Islet precursor cell (in vitro differentiated cells): ENCODE measurements at regions not wholly inside any gene's neighbourhood (a gene's known extent, or its start where the extent isn't known, plus 50 kb on each side); places are given as distances from the start of the nearest gene placed in this dataset.
A peak's percentile ranks its signal among the peaks of the same experiment; 100 is the strongest.

Experiments
- DNase-seq: peaks from one replicate; pipeline ENCODE4 v3.0.0-alpha.2; 2018

DNA sequence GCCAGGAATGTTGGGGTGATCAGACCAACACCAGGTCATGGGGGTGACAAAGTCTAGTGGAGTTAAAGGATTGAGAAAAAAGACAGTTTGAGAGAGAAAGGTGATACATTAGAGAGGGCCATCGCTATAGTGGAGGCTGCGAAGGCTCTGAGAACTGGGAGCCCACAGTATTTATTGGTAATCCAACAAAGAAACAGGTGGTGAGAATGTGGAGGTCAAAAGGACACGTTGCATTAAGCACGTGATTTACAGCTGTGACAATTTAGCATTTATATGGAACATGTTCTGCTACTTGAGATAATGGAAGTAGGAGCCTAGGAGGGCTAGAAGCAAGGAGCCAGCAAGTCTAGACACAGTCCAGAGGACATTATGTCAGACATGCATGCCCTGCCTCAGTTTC, 2086.5 kb upstream of the C9orf72 start:
- no peak for DNase-seq

DNA sequence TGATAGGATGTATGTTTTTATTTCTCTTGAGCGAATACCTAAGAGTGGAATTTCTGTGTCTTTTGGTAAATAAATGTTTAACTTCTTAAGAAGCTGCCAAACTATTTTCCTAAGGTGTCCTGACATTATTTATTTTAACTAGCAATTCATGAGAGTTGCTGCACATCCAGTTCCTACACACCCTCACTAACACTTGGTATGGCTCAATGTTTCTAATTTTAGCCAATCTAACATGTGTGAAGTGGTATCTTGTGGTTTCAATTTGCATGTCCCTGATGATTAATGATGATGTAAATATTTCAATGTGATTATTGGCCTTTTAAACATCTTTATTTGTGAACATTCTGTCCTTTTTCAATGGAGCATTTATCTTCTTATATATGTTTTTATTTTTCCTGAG, 2095.5 kb upstream of the C9orf72 start:
- DNase-seq, result no peak

DNA sequence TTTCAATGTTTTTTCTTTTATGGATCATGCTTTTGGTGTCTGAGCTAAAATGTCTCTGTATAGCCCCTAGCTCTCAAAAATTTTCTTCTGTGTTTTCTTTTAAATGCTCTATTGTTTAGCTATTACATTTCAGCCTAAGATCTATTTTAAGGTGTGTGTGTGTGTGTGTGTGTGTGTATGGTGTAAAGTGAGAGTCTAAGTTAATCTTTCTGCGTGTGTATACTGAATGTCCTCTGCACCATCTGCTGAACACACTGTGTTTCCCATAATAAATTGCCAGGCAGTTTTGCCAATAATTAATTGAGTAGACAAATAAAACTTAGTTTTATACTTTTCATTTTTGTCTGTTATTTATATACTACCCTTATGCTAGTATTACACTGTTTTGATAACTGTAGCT, 2096.3 kb upstream of the C9orf72 start:
- DNase-seq, result no peak

DNA sequence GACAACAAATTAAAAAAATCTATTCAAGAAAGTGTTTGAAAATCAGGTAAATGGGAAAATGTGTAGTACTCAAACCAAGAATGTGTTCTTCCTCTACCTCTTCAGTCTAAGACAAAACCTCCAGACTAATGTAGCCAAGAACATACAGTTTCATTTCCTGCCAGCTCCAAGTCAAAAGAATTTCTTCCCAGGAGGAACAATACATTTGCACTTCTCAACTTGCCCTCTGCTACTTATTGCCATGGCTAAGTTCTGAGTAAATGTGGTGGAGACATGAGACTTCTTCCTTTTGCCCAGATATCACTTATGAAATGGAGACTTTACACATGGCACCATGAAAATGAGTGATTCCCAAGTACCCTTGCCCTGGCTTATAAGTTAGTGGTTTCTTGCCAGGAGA, 2112.2 kb upstream of the C9orf72 start:
- DNase-seq, result no peak

DNA sequence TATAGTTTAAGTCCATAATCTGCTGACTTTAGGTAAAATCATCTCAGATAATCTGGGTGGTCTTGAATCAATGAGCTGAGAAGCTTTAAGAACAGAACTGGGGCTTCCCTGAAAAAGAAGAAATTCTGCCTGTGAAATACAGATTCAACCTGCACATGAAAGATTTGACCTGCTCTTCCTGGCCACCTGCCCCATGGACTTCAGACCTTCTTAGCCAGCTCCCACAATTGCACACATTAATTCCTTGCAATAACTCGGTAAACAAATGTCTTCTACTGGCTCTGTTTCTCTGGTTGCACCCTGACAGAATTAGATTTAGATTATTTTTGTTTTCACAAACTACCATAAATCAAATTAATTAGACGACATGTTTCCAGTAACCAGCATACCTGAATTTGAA, 2117.9 kb upstream of the C9orf72 start:
- DNase-seq, result no peak

DNA sequence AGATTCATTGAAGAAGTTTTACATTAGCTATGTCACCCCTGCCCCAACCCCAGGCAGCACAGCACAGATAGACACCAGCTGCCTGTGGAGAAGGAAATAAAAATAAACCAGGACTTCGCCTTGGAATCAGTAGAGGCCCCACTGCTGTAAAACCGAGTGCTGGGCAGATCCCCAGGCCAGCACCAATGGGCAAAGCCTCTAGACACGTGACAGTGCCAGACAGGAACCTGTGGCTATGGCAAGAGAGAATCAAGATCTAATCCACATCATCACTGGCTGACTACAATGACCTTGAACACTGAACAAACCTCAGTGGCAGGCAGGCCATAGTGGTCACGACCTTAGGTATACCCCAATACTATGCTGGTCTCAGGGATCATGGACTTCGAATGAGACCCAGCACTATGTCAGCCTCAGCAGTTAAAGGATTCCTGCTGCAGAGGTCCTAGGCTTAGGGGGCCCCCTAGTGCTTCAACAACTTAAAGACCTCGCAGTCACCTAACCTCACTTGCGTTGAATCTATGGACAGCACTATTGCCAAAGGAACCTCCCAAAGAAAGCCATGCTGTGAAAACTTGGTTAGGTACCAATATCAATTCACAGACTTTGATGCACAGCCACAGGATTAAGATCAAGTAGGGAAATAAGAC, 2118.6 kb upstream of the C9orf72 start:
- DNase-seq, result peak; percentile 86

DNA sequence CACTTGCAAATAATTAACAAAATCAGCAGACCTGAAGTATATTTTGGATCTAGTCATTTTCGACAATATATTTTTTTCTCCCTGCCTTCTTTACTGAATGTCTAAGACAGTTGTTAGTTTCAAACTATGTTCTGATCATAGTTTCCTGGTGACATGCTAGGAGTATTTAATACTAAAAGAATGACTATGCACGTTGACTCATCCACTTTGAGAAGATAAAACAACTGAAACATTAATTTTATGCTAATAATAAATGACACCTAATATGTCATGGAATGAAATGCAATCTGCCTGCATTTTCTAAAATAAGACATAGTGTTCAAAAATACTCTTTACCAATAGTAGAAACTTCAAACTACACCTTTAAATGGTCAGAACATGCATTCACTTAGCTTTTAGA, 2123.7 kb upstream of the C9orf72 start:
- DNase-seq, result no peak

DNA sequence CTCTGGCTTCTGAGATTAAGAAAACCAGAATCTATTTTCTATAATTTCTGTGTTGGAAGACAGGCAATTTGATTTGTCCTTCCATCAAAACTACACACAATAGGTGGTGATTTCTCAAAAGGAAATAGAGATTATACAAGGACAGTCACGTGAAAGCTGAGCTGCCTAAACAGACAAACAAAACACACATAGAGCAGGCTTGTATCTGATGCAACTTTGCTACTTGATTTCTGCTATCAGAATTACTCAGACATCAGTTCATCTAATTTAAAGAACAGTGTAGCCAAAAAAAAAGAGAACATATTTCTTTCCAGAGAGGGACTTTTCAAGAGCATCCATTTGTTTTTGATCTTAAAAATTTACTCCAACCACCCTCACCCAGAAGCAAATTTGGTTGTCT, 2128.3 kb upstream of the C9orf72 start:
- DNase-seq, result no peak

DNA sequence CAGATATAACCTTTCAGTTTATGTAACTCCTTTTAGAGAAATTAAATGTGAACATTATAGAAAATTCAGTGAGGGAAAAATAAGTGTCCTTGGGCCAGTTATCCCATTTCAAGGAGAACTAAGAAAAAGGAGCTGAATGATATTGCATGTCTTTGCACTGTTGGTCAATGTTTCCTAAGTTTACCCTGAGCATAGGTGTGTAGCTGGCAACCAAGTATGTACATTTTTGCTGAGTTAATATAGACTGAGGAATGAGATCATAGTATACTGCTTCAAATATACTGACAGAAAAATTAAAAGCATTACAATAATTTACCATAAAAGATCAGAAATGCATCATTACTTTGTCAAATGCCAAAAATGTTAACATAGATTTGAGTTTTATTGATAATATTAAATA, 2128.7 kb upstream of the C9orf72 start:
- DNase-seq, result no peak

DNA sequence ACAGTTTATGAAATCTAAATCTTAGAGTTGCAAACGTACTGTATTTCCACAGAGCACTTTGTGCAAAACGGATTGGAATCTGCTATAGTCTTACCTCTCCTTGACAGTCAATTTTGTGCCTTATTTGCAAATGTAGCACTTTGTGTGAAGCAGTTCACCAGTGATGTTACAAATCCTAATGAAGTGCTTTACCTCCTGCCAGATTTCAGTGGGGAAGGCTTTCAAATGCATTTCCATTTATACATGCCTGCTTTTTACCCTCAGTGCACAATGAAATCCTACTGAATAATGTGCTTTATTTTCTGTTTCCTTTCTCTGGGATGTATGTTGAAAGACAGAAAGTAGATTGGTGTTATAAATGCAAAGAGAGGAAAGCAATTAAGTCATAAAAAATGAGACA, 2141.6 kb upstream of the C9orf72 start:
- no peak for DNase-seq

DNA sequence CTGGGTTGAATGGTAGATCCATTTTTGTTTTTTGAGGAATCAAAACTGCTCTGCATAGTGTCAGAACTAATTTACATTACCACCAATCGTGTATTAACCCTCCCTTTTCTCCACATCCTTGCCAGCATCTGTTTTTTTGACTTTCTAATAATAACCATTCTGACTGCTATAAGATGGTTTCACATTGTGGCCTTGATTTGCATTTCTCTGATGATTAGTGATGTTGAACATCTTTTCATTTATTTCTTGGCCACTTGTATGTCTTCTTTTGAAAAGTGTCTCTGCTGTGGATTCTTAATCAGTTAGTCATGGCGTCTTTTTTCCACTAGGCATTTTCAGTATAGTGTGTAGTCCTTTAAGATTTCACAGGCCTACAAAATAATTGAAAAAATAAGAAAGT, 2144.3 kb upstream of the C9orf72 start:
- no peak for DNase-seq

DNA sequence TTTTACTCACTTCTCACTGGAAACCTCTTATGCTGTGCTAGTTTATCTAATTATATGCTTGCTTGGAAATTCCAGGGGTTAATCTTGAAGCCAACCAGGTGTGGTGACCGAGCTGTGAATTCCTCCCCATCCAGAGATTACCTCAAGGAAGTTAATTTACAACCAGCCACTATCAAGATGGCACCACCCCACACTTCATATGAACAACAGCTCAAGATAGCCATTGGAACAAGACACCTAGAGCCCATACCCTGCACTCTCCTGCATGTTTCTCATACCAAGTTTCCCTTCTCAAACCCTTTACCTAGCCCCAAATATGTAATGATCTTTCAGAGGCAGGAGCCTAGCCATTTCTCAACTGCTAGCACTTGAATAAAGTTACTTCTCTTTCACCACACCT, 2156.9 kb upstream of the C9orf72 start:
- DNase-seq, result no peak

DNA sequence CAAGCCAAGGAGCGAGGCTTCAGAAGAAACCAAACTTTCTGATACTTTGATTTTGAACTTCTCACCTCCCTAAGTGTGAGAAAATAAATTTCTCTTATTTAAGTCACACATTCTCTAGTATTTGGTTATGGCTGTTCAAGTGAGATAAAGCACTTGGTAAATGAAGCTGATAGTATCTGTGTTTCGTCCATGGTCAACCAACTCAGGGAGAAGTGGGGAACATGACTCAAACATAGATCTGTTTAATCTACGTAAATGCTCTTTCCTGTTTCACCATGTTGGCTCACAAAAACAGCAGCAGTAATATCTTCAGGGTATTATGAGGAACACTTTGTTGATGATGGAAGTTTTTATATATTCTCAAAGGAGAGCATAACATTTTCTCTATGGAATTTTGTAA, 2167.2 kb upstream of the C9orf72 start:
- no peak for DNase-seq

DNA sequence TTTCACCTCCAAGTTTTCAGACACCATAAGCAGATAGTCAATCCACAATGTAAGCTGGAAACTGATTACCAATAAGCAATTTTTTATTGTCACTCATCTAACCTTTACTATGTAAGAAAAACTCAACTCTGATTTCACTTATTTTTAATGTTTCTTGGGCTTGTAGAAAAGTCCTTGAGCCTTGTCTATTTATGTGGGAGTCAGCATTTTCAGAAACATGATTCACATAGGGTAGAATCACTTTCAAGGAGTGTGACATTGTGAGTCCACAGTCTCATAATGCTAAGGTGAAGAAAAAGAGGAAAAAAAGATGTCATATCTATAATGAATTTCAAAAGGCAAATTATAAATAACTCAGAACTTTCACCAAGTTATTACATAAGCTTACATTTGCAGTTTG, 2167.9 kb upstream of the C9orf72 start:
- no peak for DNase-seq

DNA sequence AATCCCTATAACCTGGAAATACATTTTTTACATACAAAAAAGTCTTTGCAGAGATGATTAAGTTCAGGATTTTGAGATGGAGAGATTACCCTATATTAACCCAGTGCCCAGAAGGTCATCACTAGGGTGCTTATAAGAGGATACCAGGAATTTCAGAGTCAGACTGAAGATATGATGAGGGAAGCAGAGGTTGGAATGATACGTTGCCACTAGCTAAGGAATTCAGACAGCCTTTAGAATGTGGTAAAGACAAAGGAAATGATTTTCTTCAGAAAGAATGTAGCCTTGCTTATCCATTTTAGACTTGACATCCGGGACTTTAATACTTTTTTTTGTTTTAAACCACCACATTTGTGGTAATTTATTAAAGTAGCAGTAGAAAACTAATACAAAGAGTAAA, 2176.8 kb upstream of the C9orf72 start:
- no peak for DNase-seq

DNA sequence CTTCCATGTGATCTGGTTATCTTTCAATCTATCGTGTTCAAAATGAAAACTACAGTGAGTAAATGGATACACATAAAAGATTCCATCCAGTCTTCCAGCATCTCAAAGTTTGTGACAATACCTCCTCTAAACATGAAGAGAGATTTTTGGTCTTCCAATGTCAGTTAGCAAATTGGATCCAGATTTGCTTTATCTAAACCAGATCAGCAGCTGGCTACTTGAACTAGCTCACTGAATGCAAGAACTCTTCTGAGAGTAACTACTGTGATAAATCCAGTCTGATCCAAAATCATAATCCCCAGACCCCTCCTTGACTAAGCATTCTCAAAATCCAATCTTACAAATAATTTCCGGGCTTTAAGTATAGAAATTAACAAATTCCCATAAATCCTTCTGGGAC, 2177.9 kb upstream of the C9orf72 start:
- DNase-seq, result no peak

DNA sequence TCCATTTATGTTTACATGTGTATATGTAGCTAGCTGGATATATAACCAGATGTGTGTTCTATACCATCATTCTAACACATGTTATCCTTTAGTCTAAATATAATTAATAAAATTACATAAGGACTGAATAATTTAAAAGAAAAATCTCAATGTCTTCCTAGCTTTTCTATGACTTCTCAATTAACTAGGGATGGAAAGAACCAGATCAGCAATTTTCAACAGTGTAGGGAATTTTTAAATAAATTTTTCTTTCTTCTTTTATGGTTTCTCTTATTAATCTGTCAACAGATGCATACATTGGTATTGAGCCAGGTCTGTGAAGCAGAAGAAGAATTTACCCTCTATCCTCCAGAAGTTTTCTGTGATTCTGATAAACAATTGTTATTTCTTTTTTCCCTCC, 2180.4 kb upstream of the C9orf72 start:
- no peak for DNase-seq

DNA sequence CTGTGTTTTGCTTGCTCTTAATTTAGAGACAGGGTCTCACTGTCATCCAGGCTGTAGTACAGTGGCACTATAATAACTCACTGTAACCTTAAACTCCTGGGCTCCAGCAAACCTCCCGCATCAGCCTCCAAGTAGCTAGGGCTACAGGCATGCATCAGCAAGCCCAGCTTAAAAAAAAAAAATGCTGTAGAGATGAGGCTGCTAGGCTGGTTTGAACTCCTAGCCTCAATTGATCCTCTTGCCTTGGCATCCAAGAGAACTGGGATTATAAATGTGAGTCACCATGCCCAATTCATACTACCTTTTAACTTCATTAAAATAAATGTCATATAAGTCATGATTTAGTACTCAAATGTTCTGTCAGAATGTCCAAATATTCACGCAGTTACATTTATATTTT, 2195.7 kb upstream of the C9orf72 start:
- no peak for DNase-seq

DNA sequence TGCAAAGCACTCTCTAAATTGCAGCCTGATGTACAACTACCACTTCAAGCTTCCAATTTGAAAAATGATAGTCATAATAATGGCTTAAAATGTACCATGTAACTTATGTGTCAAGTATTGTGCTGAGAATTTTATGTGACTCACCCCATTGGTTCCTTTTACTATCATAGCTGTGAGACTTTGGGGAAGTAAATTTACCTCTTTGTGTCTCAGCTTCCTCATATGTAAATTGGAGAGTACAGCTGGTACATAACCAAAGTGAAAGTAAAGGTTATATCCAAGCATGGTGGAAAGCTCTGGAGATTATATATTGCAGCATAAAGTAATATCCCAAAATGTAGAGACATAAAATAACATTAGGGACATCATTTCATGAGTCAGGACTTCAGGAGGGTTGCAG, 2200.4 kb upstream of the C9orf72 start:
- no peak for DNase-seq

DNA sequence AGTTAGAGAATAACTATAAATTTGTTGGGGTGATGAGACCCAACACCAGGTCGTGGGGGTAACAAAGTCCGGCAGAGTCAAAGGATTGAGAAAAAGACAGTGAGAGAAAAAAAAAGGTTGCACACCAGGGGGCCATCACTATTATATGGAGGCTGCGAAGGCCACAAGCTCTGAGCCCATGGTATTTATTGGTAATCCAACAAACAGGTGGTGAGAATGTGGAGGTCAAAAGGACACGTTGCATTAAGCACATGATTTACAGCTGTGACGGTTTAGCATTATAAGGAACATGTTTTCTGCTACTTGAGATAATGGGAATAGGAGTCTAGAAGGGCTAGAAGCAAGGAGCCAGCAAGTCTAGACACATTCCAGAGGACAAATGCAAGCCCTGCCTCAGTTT, 2202.2 kb upstream of the C9orf72 start:
- no peak for DNase-seq

DNA sequence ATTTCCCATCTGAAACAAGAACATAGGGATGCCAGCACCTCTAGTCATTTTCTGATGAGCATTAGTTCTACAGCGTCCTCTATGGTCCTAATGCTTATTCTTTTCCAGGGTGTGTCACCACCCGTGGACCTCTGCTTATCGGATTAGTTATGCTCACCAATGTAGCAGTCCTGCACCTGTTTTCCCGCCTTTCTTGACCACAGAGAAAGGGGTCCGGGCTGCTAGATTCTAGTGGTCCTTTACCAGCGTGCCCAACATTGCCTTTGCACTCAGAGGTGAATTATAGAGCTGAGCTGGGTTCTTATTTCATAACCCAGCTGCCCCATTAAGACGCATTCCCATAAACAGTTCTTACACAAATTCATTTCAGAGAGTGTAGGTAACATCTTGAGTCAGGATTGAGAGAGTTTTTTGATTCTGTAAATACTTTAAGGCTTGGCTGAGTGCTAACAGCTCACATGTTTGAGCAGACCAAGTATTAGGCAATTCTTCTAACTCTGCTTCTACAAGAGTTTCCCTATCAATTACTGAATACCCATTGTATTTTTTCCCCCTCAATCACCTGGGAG, 2205.1 kb upstream of the C9orf72 start:
- no peak for DNase-seq

DNA sequence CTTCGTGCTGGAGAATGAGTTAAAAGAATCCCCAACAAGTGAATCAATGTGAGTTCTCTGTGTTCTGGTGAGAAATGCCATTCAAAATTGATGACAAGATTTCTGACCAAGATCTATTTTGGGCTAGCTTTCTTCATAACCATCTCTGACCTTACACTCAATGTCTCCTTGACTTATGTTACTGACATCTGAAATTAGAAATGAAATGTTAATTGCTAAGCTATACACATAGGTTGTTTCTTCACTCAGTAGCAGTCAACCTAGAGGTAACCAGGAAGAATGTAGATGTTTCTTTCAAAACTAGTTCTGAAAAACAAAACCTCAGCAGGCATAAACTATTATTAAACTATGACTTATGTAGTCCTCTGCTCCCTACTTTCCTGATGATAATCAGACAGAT, 2220.7 kb upstream of the C9orf72 start:
- DNase-seq, result no peak

DNA sequence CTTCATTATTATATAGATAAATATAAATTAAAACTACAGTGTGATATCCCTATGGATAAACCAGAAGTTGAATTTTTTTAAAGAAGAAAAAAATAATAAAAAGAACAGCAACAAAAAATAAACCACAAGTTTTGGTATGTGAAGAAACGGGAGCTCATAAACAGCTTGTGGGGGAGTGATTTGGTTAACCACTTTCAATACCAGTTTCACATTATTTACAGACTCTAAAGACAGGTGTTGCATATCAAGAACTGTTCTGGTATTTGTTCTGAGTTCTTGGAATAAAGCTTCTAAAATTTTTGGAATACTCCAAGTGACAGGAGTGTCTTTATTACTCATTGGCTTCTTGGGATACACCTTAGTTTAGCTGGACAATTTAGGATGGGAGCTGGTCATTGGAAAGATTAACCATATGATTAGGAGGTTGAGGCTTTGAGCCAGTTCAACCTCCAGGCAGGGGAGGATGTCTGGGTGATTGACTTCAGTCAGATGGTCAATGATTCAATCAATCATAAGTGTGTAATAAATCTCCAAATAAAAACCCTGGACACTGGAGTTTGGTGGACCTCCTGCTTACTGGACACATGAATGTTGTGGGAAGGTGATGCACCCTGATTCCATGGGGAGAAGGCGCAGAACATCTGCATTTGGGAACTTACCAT, 2223.1 kb upstream of the C9orf72 start:
- no peak for DNase-seq

DNA sequence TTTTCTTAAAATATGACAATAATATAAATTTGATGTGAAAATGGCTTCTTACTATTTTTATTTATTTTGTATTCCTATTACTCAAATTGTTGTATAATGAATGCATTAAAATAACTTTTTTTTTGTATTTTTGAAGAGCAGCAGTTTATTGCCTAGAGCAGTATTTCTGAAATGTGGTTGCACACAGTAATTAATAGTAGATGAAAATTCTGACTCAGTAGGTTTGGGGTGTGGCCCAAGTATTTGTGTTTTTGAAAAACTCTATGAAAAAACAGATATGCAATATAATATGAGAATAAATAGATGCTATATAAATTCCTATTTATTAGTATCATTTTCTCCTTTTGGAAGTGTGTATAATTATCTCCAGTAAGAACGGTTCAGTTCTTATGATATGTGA, 2225.3 kb upstream of the C9orf72 start:
- DNase-seq, result no peak

DNA sequence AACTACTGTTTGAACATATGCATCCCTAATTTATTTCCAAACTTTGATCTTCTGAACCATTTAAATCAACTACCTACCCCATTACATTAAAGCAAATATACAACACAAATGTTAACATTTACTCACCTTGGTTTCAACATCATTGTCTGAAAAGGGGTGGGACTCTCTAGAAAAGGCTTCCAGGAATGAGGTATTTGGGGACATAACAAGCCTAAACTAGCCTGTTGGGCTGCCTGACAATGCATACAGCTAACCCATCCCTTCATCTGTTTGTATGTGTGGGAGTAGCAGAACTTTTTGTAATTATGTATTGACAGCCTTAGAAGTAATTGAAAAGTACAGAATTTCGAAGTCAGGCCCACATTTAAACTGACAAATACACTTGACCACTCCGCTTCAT, 2225.9 kb upstream of the C9orf72 start:
- no peak for DNase-seq
